GM12878 (cell line): ENCODE measurements at regions not wholly inside any gene's neighbourhood (a gene's known extent, or its start where the extent isn't known, plus 50 kb on each side); places are given as distances from the start of the nearest gene placed in this dataset.

Experiments used
- ATAC-seq: fragments of 200-7000 bp; cut with Tn5 transposase; 3 replicates; pipeline ENCODE4 v1.9.1; 2020; ENCODE audit warnings: mild to moderate bottlenecking, moderate library complexity
- BruUV-seq: library from RNA; stranded (reverse); fragments of 400-500 nt; replicated peaks from 2 replicates; lab custom pipeline; 2021; lab: Mats Ljungman, UMichigan
- CTCF ChIA-PET: fragments of 300-600 bp; sonication (Branson Sonifier 250); formaldehyde crosslinking; extraction: SDS; loops from one replicate; lab custom pipeline; 2021; ENCODE audit warnings: inconsistent platforms; lab: Yijun Ruan, JAX
- POLR2A ChIA-PET: fragments of 350-600 bp; formaldehyde crosslinking; extraction: SDS; loops from one replicate; lab custom pipeline; 2021; ENCODE audit warnings: inconsistent platforms; lab: Charles Lee
- RAD21 ChIA-PET: fragments of 300-600 bp; sonication (Branson Sonifier 250); formaldehyde crosslinking; loops from one replicate; lab custom pipeline; 2023; ENCODE audit warnings: antibody characterized with exemption; ENCODE audit not compliant: unreplicated experiment; lab: Charles Lee
- SMC1A ChIA-PET: fragments of 300-600 bp; sonication (Branson Sonifier 250); formaldehyde crosslinking; loops from one replicate; lab custom pipeline; 2023; ENCODE audit not compliant: unreplicated experiment, uncharacterized antibody; lab: Charles Lee
- DNase-seq: peaks from one replicate; pipeline ENCODE4 v3.0.0-alpha.2; 2011; ENCODE audit warnings: low read depth, low spot score
- FAIRE-seq: peaks from 3 replicates; lab custom pipeline; 2011; peaks lifted over from hg19 to GRCh38; lab: Jason Lieb, UNC
- H2AFZ ChIP-seq: 2 replicates; pipeline ENCODE4 v1.6.0; 2011; ENCODE audit warnings: low read depth, low read length, control low read depth; ENCODE audit not compliant: control insufficient read depth
- H3K27ac ChIP-seq: 2 replicates; pipeline ENCODE4 v1.5.1; 2011; ENCODE audit warnings: control low read depth; ENCODE audit not compliant: control insufficient read depth, insufficient read depth
- H3K27me3 ChIP-seq, 2 experiments: replicated peaks in 1 of 2; 2 replicates each; pipeline versions ENCODE4 v1.6.0 to v1.6.1; 2011; ENCODE audit warnings: low read length in 1 of 2; ENCODE audit not compliant: control insufficient read depth in 2 of 2, insufficient read depth in 2 of 2
- H3K36me3 ChIP-seq, 2 experiments: 2 replicates each; pipeline ENCODE4 v1.5.1; 2011; ENCODE audit warnings: low read length in 1 of 2; ENCODE audit not compliant: control insufficient read depth in 2 of 2, insufficient read depth in 2 of 2
- H3K4me1 ChIP-seq: 2 replicates; pipeline ENCODE4 v1.6.1; 2011; ENCODE audit warnings: mild to moderate bottlenecking, low read length, moderate library complexity, mixed read lengths; ENCODE audit not compliant: control insufficient read depth, insufficient read depth
- H3K4me2 ChIP-seq: 2 replicates; pipeline ENCODE4 v1.6.0; 2011; ENCODE audit warnings: control low read depth; ENCODE audit not compliant: control insufficient read depth, insufficient read depth
- H3K4me3 ChIP-seq: fragments of 200-600 bp; sonication (generic); 2 replicates; pipeline ENCODE4 v1.5.1; 2016
- H3K79me2 ChIP-seq: 2 replicates; pipeline ENCODE4 v1.6.0; 2011; ENCODE audit warnings: low read length; ENCODE audit not compliant: control insufficient read depth, insufficient read depth
- H3K9ac ChIP-seq: 2 replicates; pipeline ENCODE4 v1.8.0; 2011; ENCODE audit warnings: low read length, control low read depth, mixed read lengths; ENCODE audit not compliant: control insufficient read depth, insufficient read depth
- H3K9me3 ChIP-seq: replicated peaks from 3 replicates; pipeline ENCODE4 v1.5.1; 2011; ENCODE audit warnings: mild to moderate bottlenecking, low read length; ENCODE audit not compliant: control insufficient read depth, insufficient read depth
- H4K20me1 ChIP-seq: 2 replicates; pipeline ENCODE4 v1.6.0; 2011; ENCODE audit not compliant: control insufficient read depth, insufficient read depth
- BHLHE40 ChIP-seq, 2 experiments: fragments of 450-650 bp in 1 of 2; IDR thresholded peaks; 2 replicates each; pipeline ENCODE4 v1.6.1; 2011 to 2017; ENCODE audit warnings: low read depth in 2 of 2, borderline replicate concordance in 1 of 2, improper control_type of control experiment in 1 of 2, low read length in 1 of 2, mild to moderate bottlenecking in 1 of 2
- CHD1 ChIP-seq: IDR thresholded peaks from 2 replicates; pipeline ENCODE4 v1.6.1; 2012; ENCODE audit warnings: low read depth, low read length, improper control_type of control experiment
- FOS ChIP-seq: IDR thresholded peaks from 3 replicates; pipeline ENCODE4 v1.6.1; 2011; ENCODE audit warnings: borderline replicate concordance; ENCODE audit not compliant: insufficient read length; ENCODE audit errors: extremely low read depth
- HDGF ChIP-seq: fragments of 450-650 bp; IDR thresholded peaks from 2 replicates; pipeline ENCODE4 v1.6.1; 2016; ENCODE audit warnings: antibody characterized with exemption
- NR2C2 ChIP-seq: IDR thresholded peaks from 2 replicates; pipeline ENCODE4 v1.6.1; 2011; ENCODE audit warnings: borderline replicate concordance, low read depth; ENCODE audit not compliant: control insufficient read depth, insufficient read length
- POLR2A ChIP-seq: IDR thresholded peaks from 2 replicates; pipeline ENCODE4 v1.6.1; 2011; ENCODE audit warnings: low read depth, mild to moderate bottlenecking, low read length
- TAF1 ChIP-seq: IDR thresholded peaks from 2 replicates; pipeline ENCODE4 v1.6.1; 2011; ENCODE audit warnings: mild to moderate bottlenecking, low read depth, low read length, borderline replicate concordance
- TCF3 ChIP-seq: IDR thresholded peaks from 2 replicates; pipeline ENCODE4 v1.6.1; 2012; ENCODE audit warnings: low read depth, mild to moderate bottlenecking, low read length, borderline replicate concordance; ENCODE audit not compliant: insufficient read depth
- WRNIP1 ChIP-seq: IDR thresholded peaks from 2 replicates; pipeline ENCODE4 v1.6.1; 2011; ENCODE audit warnings: low read depth, low read length, improper control_type of control experiment, borderline replicate concordance
- YBX1 ChIP-seq: fragments of 450-650 bp; IDR thresholded peaks from 2 replicates; pipeline ENCODE4 v1.6.1; 2016; ENCODE audit warnings: antibody characterized with exemption
- WGBS: methylation state at CpG from one replicate; pipeline ENCODE4 v1.1.6; 2016; ENCODE audit warnings: low lambda C conversion rate; ENCODE audit not compliant: insufficient replicate concordance, insufficient coverage; ENCODE audit errors: missing lambda C conversion rate; 5-methylcytosine and 5-hydroxymethylcytosine counted together
- in situ Hi-C: fragments of 300-500 bp; cut with MboI; formaldehyde crosslinking; loops from 9 replicates; pipeline ENCODE4 v1.14.3; 2018; ENCODE audit warnings: mixed read lengths
- intact Hi-C: fragments of 100-400 bp; cut with micrococcal nuclease; formaldehyde crosslinking; loops from one replicate; pipeline ENCODE4 v1.14.2; 2022; ENCODE audit not compliant: unreplicated experiment
- TF ChIP-seq, protein P1 (sequence below): fragments of 450-650 bp; IDR thresholded peaks from 2 replicates; pipeline ENCODE4 v1.6.1; 2018; ENCODE audit warnings: borderline replicate concordance, mild to moderate bottlenecking; ENCODE audit not compliant: partially characterized antibody
- TF ChIP-seq, protein P2 (sequence below): fragments of 450-650 bp; IDR thresholded peaks from 2 replicates; pipeline ENCODE4 v1.6.1; 2017; ENCODE audit warnings: mild to moderate bottlenecking, moderate library complexity
- TF ChIP-seq, protein P3 (sequence below): fragments of 150-350 bp; IDR thresholded peaks from 2 replicates; pipeline ENCODE4 v1.6.1; 2014; ENCODE audit warnings: mild to moderate bottlenecking, low read depth, low read length
- TF ChIP-seq, protein P4 (sequence below): IDR thresholded peaks from 2 replicates; pipeline ENCODE4 v1.6.1; 2012; ENCODE audit warnings: low read depth, low read length, improper control_type of control experiment

DNA sequence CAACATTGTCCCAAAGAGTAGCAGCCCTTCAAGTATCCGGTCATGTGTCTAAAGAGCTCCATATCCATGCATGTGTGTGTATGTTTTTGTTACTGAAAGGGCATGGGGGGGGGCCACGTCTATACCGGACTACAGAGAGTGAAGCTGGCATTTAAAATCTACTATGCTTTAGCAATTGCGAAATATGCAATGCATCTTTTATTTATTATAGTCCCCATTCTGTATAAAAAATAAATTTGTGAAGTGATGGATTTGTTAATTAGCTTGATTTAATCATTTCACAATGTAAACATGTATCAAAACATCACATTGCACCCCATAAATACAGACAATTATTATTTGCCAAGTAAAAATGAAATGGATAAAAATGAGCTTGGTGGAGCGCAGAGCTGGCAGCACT, 149.4 kb upstream of the ID2 start:
- TF ChIP-seq, protein P1, sequence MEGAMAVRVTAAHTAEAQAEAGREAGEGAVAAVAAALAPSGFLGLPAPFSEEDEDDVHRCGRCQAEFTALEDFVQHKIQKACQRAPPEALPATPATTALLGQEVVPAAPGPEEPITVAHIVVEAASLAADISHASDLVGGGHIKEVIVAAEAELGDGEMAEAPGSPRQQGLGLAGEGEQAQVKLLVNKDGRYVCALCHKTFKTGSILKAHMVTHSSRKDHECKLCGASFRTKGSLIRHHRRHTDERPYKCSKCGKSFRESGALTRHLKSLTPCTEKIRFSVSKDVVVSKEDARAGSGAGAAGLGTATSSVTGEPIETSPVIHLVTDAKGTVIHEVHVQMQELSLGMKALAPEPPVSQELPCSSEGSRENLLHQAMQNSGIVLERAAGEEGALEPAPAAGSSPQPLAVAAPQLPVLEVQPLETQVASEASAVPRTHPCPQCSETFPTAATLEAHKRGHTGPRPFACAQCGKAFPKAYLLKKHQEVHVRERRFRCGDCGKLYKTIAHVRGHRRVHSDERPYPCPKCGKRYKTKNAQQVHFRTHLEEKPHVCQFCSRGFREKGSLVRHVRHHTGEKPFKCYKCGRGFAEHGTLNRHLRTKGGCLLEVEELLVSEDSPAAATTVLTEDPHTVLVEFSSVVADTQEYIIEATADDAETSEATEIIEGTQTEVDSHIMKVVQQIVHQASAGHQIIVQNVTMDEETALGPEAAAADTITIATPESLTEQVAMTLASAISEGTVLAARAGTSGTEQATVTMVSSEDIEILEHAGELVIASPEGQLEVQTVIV, result no peak
- TF ChIP-seq HDGF (no peak), YBX1 (no peak), BHLHE40 (IDR thresholded peaks at IDR 0.05; ENCODE audit: borderline replicate concordance in 1 of 2, low read depth in 2 of 2, low read length in 1 of 2) (no peak), CHD1 (no peak), TCF3 (no peak), POLR2A (no peak), WRNIP1 (no peak), TAF1 (no peak), NR2C2 (no peak), FOS (no peak)
- TF ChIP-seq, protein P2, sequence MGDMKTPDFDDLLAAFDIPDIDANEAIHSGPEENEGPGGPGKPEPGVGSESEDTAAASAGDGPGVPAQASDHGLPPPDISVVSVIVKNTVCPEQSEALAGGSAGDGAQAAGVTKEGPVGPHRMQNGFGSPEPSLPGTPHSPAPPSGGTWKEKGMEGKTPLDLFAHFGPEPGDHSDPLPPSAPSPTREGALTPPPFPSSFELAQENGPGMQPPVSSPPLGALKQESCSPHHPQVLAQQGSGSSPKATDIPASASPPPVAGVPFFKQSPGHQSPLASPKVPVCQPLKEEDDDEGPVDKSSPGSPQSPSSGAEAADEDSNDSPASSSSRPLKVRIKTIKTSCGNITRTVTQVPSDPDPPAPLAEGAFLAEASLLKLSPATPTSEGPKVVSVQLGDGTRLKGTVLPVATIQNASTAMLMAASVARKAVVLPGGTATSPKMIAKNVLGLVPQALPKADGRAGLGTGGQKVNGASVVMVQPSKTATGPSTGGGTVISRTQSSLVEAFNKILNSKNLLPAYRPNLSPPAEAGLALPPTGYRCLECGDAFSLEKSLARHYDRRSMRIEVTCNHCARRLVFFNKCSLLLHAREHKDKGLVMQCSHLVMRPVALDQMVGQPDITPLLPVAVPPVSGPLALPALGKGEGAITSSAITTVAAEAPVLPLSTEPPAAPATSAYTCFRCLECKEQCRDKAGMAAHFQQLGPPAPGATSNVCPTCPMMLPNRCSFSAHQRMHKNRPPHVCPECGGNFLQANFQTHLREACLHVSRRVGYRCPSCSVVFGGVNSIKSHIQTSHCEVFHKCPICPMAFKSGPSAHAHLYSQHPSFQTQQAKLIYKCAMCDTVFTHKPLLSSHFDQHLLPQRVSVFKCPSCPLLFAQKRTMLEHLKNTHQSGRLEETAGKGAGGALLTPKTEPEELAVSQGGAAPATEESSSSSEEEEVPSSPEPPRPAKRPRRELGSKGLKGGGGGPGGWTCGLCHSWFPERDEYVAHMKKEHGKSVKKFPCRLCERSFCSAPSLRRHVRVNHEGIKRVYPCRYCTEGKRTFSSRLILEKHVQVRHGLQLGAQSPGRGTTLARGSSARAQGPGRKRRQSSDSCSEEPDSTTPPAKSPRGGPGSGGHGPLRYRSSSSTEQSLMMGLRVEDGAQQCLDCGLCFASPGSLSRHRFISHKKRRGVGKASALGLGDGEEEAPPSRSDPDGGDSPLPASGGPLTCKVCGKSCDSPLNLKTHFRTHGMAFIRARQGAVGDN, result no peak
- TF ChIP-seq, protein P3, sequence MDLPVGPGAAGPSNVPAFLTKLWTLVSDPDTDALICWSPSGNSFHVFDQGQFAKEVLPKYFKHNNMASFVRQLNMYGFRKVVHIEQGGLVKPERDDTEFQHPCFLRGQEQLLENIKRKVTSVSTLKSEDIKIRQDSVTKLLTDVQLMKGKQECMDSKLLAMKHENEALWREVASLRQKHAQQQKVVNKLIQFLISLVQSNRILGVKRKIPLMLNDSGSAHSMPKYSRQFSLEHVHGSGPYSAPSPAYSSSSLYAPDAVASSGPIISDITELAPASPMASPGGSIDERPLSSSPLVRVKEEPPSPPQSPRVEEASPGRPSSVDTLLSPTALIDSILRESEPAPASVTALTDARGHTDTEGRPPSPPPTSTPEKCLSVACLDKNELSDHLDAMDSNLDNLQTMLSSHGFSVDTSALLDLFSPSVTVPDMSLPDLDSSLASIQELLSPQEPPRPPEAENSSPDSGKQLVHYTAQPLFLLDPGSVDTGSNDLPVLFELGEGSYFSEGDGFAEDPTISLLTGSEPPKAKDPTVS, result no peak
- TF ChIP-seq, protein P4, sequence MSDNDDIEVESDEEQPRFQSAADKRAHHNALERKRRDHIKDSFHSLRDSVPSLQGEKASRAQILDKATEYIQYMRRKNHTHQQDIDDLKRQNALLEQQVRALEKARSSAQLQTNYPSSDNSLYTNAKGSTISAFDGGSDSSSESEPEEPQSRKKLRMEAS, result no peak

More for the DNA sequence above, 149.4 kb upstream of the ID2 start:
- ChIA-PET POLR2A (interaction anchor here (0.5 to 1.9 kb wide), 3 partner anchors 10 to 12 kb away, joined by 3 to 5 read pairs (median 4); no protein-coding TSS in a partner anchor), SMC1A (interaction anchor here (0.8 to 2.9 kb wide), 6 partner anchors 10 to 148 kb away, joined by 3 to 11 read pairs (median 4); no protein-coding TSS in a partner anchor), CTCF (interaction anchor here (0.8 to 1.2 kb wide), 2 partner anchors 14 to 261 kb away, joined by 3 to 4 read pairs; no protein-coding TSS in a partner anchor), RAD21 (interaction anchor here (1.2 to 1.9 kb wide), 2 partner anchors 11 to 47 kb away, joined by 4 to 7 read pairs; no protein-coding TSS in a partner anchor)
- Histone ChIP-seq H4K20me1 (no peaks in the 10 kb centered on the region), H3K79me2 (no peaks in the 10 kb centered on the region), H3K9ac (no peak overlapping the region), H3K4me2 (no peak overlapping the region), H3K27me3 (no peaks in the 10 kb centered on the region), H2AFZ (no peak overlapping the region), H3K27ac (no peak overlapping the region), H3K9me3 (peaks cover 11% of the 10 kb centered on the region; the same call in 2 of the 3 replicates), H3K4me1 (peaks cover 13% of the 10 kb centered on the region), H3K4me3 (no peak overlapping the region), H3K36me3 (no peaks in the 10 kb centered on the region)
- FAIRE-seq, result no peak
- BruUV-seq, result no TSS peak
- ATAC-seq, result no peak
- in situ Hi-C loops (no loop called here), intact Hi-C loops (no loop called here)
- no peak for DNase-seq
- 75% methylated on average over 5 of the region's 5 CpGs for WGBS
